Panc1 (cell line): ENCODE measurements at regions not wholly inside any gene's neighbourhood (a gene's known extent, or its start where the extent isn't known, plus 50 kb on each side); places are given as distances from the start of the nearest gene placed in this dataset.

Experiments
- ATAC-seq: fragments of 200-7000 bp; cut with Tn5 transposase; 2 replicates; pipeline ENCODE4 v1.9.1; 2020; ENCODE audit warnings: mild to moderate bottlenecking, moderate library complexity
- BruUV-seq: library from RNA; stranded (reverse); fragments of 400-500 nt; replicated peaks from 2 replicates; lab custom pipeline; 2021; lab: Mats Ljungman, UMichigan
- CTCF ChIA-PET: fragments of 300-600 bp; sonication (Branson Sonifier 250); formaldehyde crosslinking; loops from one replicate; lab custom pipeline; 2022; ENCODE audit warnings: antibody characterized with exemption; lab: Charles Lee
- POLR2A ChIA-PET: fragments of 300-600 bp; sonication (Branson Sonifier 250); formaldehyde crosslinking; loops from one replicate; lab custom pipeline; 2022; ENCODE audit warnings: antibody characterized with exemption; lab: Charles Lee
- DNase-seq: peaks from one replicate; pipeline ENCODE4 v3.0.0-alpha.2; 2010; ENCODE audit warnings: low read depth, low spot score
- H3K27ac ChIP-seq: 2 replicates; pipeline ENCODE4 v1.5.1; 2011; ENCODE audit warnings: mild to moderate bottlenecking, low read length, inconsistent platforms
- H3K27me3 ChIP-seq: fragments of 200-500 bp; sonication (Bioruptor generic); 2 replicates; pipeline ENCODE4 v1.6.0; 2014; ENCODE audit warnings: low read length, inconsistent platforms; ENCODE audit not compliant: control insufficient read depth, insufficient read depth
- H3K36me3 ChIP-seq: fragments of 200-500 bp; sonication (Bioruptor generic); 2 replicates; pipeline ENCODE4 v1.5.1; 2014; ENCODE audit warnings: inconsistent platforms, mild to moderate bottlenecking, low read length, moderate library complexity; ENCODE audit not compliant: control insufficient read depth, insufficient read depth
- H3K4me1 ChIP-seq: 2 replicates; pipeline ENCODE4 v1.5.1; 2011; ENCODE audit warnings: inconsistent platforms, mild to moderate bottlenecking, low read length, moderate library complexity; ENCODE audit not compliant: control insufficient read depth, insufficient read depth
- H3K4me3 ChIP-seq, 2 experiments: 2 replicates each; pipeline ENCODE4 v1.5.1; 2011 to 2012; ENCODE audit warnings: low read depth in 2 of 2, low read length in 2 of 2, mild to moderate bottlenecking in 2 of 2, inconsistent platforms in 1 of 2, moderate library complexity in 1 of 2
- H3K9me3 ChIP-seq: fragments of 200-500 bp; sonication (Bioruptor generic); 2 replicates; pipeline ENCODE4 v1.5.1; 2014; ENCODE audit warnings: low read depth, mild to moderate bottlenecking, inconsistent platforms, low read length, moderate library complexity; ENCODE audit not compliant: control insufficient read depth, insufficient read depth
- TCF7L2 ChIP-seq: IDR thresholded peaks from 2 replicates; pipeline ENCODE4 v1.6.1; 2011; ENCODE audit warnings: mild to moderate bottlenecking, low read depth, low read length, inconsistent platforms
- in situ Hi-C: cut with HindIII; loops from 2 replicates; pipeline ENCODE4 v1.10.0; 2016; ENCODE audit warnings: low sequenced_read_pairs, low pct_unique_long_range_greater_than_20kb
- intact Hi-C: fragments of 100-400 bp; cut with micrococcal nuclease; formaldehyde crosslinking; loops from one replicate; pipeline ENCODE4 v1.10.0; 2022; ENCODE audit not compliant: unreplicated experiment
- TF ChIP-seq, protein P1 (sequence below), 2 experiments: IDR thresholded peaks; 2 replicates each; pipeline ENCODE4 v1.6.1; 2011 to 2012; ENCODE audit warnings: low read depth in 2 of 2, control low read depth in 1 of 2, low read length in 1 of 2, mild to moderate bottlenecking in 1 of 2, moderate library complexity in 1 of 2; ENCODE audit not compliant: insufficient read depth in 1 of 2

GRCh38 chrX:103002576-103002975 lies 61.4 kb downstream of the BEX1 start:
- CTCF ChIA-PET, result no interaction called here
- DNase-seq (no peak), ATAC-seq (no peak)
- Histone ChIP-seq H3K4me1 (no peaks in the 10 kb centered on the region), H3K27ac (no peak overlapping the region), H3K27me3 (no peaks in the 10 kb centered on the region), H3K9me3 (no peaks in the 10 kb centered on the region), H3K4me3 (no peak overlapping the region), H3K36me3 (no peaks in the 10 kb centered on the region)
- intact Hi-C loops, result no loop called here
- BruUV-seq, result no TSS peak
- in situ Hi-C loops, result no loop called here
- TF ChIP-seq, protein P1, sequence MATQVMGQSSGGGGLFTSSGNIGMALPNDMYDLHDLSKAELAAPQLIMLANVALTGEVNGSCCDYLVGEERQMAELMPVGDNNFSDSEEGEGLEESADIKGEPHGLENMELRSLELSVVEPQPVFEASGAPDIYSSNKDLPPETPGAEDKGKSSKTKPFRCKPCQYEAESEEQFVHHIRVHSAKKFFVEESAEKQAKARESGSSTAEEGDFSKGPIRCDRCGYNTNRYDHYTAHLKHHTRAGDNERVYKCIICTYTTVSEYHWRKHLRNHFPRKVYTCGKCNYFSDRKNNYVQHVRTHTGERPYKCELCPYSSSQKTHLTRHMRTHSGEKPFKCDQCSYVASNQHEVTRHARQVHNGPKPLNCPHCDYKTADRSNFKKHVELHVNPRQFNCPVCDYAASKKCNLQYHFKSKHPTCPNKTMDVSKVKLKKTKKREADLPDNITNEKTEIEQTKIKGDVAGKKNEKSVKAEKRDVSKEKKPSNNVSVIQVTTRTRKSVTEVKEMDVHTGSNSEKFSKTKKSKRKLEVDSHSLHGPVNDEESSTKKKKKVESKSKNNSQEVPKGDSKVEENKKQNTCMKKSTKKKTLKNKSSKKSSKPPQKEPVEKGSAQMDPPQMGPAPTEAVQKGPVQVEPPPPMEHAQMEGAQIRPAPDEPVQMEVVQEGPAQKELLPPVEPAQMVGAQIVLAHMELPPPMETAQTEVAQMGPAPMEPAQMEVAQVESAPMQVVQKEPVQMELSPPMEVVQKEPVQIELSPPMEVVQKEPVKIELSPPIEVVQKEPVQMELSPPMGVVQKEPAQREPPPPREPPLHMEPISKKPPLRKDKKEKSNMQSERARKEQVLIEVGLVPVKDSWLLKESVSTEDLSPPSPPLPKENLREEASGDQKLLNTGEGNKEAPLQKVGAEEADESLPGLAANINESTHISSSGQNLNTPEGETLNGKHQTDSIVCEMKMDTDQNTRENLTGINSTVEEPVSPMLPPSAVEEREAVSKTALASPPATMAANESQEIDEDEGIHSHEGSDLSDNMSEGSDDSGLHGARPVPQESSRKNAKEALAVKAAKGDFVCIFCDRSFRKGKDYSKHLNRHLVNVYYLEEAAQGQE (IDR thresholded peaks at IDR 0.05; ENCODE audit: insufficient read depth in 1 of 2, low read depth in 2 of 2, low read length in 1 of 2), result no peak
- TF ChIP-seq TCF7L2, result no peak
- POLR2A ChIA-PET, result interaction anchor here (0.6 kb wide), 1 partner anchor 37 kb away, joined by 4 read pairs; no protein-coding TSS in a partner anchor
